ENCODE measurements at regions not wholly inside any gene's neighbourhood (a gene's known extent, or its start where the extent isn't known, plus 50 kb on each side); places are given as distances from the start of the nearest gene placed in this dataset.

DNA sequence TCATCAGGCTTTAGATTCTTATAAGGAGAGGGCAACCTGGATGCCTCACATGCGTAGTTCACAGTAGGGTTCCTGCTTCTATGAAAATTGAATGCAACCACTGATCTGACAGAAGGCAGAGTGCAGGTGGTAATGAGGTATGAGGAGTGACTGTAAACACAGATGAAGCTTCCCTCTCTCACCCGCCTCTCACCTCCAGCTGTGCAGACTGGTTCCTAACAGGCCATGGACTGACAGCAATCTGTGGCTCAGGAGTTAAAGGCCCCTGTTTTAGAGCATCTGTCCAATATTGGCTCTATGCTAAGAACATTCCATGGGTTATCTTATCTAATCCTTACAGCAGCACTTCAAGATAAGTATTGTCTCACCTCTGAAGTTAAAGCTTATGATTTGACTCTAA, 213.5 kb upstream of the NRP1 start:
- TF ChIP-seq, protein P1, sequence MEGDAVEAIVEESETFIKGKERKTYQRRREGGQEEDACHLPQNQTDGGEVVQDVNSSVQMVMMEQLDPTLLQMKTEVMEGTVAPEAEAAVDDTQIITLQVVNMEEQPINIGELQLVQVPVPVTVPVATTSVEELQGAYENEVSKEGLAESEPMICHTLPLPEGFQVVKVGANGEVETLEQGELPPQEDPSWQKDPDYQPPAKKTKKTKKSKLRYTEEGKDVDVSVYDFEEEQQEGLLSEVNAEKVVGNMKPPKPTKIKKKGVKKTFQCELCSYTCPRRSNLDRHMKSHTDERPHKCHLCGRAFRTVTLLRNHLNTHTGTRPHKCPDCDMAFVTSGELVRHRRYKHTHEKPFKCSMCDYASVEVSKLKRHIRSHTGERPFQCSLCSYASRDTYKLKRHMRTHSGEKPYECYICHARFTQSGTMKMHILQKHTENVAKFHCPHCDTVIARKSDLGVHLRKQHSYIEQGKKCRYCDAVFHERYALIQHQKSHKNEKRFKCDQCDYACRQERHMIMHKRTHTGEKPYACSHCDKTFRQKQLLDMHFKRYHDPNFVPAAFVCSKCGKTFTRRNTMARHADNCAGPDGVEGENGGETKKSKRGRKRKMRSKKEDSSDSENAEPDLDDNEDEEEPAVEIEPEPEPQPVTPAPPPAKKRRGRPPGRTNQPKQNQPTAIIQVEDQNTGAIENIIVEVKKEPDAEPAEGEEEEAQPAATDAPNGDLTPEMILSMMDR (IDR thresholded peaks at IDR 0.05), result no peak
- no peak for TF ChIP-seq POLR2A (IDR thresholded peaks at IDR 0.05)

Measured in adrenal gland (tissue), 5 donors.